ENCODE measurements at regions not wholly inside any gene's neighbourhood (a gene's known extent, or its start where the extent isn't known, plus 50 kb on each side); places are given as distances from the start of the nearest gene placed in this dataset.

DNA sequence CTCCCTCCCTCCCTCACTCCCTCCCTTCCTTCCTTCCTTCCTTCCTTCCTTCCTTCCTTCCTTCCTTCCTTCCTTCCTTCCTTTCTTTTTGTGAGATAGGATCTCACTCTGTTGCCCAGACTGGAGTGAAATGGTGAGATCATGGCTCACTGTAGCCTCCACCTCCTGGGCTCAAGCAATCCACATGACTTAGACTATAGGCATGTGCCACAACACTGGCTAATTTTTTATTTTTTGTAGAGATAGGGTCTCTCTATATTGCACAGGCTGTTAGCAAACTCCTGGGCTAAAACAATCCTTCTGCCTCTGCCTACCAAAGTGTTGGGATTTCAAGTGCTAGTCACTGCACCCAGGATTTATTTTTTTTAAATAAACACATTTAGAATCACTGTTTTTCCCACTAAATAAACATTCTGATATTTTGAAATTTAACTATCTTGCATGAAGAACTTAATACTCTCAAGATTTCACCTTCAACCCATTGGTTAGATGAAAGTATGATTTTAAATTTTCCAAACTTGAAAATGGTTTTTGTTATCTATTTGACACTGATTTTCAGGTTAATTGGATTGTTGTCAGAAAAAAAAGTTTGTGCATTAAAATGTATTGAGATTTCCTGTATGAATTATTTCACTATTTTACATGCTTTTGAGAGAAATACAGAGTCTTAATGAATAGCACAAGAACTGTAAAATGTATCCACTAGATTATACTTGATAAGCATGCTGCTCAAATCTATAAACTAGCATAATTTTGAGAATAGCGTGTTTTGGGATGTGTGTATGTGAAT, 745.1 kb downstream of the TSN start:
- no peak for DNase-seq (ENCODE audit: low spot score)
- Histone ChIP-seq H3K27ac (no peak overlapping the region), H3K4me3 (no peak overlapping the region)
- TF ChIP-seq, protein P1, sequence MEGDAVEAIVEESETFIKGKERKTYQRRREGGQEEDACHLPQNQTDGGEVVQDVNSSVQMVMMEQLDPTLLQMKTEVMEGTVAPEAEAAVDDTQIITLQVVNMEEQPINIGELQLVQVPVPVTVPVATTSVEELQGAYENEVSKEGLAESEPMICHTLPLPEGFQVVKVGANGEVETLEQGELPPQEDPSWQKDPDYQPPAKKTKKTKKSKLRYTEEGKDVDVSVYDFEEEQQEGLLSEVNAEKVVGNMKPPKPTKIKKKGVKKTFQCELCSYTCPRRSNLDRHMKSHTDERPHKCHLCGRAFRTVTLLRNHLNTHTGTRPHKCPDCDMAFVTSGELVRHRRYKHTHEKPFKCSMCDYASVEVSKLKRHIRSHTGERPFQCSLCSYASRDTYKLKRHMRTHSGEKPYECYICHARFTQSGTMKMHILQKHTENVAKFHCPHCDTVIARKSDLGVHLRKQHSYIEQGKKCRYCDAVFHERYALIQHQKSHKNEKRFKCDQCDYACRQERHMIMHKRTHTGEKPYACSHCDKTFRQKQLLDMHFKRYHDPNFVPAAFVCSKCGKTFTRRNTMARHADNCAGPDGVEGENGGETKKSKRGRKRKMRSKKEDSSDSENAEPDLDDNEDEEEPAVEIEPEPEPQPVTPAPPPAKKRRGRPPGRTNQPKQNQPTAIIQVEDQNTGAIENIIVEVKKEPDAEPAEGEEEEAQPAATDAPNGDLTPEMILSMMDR (IDR thresholded peaks at IDR 0.05) = no peak

DNA sequence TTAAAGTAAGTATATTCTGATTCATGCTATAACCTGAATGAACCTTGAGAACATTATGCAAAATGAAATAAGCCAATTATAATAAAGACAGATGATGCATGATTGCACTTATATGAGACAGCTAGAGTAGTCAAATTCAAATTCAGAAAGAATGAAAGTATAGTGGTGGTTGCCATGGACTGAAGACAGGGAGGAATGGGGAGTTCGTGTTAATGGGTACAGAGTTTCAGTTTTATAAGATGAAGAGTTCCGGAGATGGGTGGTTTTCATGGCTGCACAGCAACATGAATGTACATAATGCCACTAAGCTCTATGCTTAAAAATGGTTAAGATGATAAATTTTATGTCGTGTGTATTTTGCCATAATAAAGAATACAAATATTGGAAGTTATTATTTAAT, 751.2 kb downstream of the TSN start:
- DNase-seq (ENCODE audit: low spot score) = no peak
- Histone ChIP-seq H3K27ac (no peak overlapping the region), H3K4me3 (no peak overlapping the region)
- TF ChIP-seq, protein P1 (IDR thresholded peaks at IDR 0.05) = no peak

DNA sequence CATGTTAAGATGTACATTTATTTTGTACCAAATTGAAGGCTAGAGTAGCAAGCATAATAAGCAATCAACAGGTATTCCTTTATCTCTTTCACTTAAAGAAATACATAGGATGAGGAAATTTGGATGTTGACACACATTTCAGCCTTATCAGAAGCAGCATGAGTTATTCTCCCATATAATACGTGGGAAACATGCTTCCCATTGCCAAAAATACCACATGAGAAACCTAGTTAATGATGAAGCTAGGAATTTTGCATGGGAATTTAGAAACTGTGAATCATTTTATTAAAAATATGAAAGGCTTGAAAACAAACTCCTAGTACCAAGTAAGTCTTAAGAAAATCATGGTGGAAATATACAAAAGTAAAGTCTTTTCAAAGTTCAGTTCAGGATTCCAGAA, 751.8 kb downstream of the TSN start:
- TF ChIP-seq, protein P1 (IDR thresholded peaks at IDR 0.05) = no peak
- H3K4me3 ChIP-seq = no peak overlapping the region
- no peak for DNase-seq (ENCODE audit: low spot score)
- H3K27ac ChIP-seq = no peak overlapping the region

DNA sequence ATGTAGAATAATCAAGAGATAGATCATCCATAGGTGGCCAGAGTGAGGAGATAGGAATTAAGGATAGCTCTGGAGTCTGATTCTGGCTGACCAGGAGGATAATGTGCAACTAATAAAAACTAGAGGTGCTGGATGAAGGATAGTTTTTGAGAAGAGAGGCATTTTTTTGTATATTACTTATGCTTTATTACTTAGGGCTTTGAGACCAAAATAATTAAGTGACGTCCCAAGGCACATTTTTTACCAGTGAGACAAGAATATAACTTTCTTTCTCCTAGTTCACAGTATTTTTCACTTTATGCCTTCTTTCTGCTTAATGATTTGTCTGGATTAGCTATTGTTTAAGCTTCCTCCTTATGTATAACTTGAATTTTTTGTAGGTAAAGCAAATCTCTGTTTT, 756.6 kb downstream of the TSN start:
- no peak for DNase-seq (ENCODE audit: low spot score)
- no peak overlapping the region for H3K4me3 ChIP-seq
- TF ChIP-seq, protein P1 (IDR thresholded peaks at IDR 0.05) = no peak
- no peak overlapping the region for H3K27ac ChIP-seq

DNA sequence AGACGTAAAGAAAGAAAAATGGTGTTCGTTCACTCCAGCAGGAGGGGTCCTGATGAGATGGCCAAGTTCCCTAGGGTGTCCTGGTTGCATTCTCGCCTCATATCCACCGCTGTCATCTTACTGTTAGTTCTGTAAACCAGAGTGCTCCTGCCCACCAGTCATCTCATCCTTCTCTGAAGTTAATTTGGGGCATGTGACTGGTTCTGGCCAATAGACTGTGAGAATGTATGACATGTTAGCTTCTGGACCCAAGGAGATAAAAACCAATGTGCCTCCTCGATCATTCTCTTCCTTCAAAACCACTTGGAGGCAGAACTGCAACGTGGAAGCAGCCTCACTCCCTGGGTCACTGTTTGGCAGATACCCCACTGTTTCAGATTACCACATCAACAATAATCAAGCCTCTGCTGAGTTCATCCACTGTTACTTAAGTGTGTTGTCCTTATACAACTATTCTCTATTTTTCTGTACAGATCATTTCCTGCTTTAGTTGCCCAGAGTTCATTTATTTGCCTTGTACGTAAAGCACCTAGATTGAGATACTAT, 759.1 kb downstream of the TSN start:
- TF ChIP-seq, protein P1 (IDR thresholded peaks at IDR 0.05) = no peak
- DNase-seq (ENCODE audit: low spot score) = no peak

DNA sequence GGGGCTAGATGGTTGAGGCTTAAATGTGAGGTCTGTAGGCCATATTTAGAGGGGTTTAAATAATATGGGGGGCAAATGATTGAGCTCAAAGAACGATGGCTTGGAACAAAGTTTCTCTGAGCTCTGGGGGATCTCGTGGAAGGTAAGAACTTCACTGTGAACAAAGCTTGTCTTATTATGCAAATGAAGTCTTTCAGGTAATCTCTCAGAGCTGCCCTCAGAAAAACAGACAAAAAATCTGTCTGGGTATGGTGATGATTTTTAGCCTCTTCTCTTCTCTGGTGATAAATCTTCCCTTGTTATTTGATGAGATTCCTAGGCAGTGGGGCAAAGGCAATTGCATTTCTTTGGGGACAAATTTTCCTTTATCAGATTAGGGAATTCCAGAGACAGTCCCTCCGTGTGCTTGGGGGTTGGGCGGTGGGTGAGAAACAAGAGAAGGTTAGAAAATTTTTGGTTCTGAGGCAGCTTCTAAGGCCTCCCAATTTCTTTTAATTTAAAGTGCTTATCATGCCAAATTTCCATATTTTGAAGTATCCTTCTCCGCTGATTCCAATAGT, 760.4 kb downstream of the TSN start:
- Histone ChIP-seq H3K27ac (no peak overlapping the region), H3K4me3 (no peak overlapping the region)
- TF ChIP-seq, protein P1 (IDR thresholded peaks at IDR 0.05) = no peak
- DNase-seq (ENCODE audit: low spot score) = no peak

More for the DNA sequence above, 759.1 kb downstream of the TSN start:
- H3K4me3 ChIP-seq = no peak overlapping the region
- no peak overlapping the region for H3K27ac ChIP-seq

DNA sequence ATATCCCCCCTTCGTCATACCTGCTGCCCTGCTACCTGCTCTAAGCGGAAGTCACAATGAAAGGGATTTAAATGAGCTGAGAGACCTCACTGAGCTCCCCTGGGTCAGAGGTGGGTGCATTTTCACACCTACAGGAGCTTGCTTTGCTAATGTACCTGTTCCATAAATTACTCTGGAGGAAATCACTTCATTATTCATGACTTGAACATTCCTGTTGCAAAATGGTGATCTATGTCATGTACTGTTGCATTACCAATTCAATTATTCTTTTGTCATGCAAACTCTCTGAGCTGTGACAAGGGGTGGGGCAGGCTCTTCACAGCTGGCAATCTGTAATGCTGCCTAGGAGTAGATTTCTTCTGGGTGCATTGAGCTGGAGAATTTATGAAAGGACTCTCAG, 761.3 kb downstream of the TSN start:
- no peak overlapping the region for H3K4me3 ChIP-seq
- TF ChIP-seq, protein P1 (IDR thresholded peaks at IDR 0.05) = no peak
- no peak overlapping the region for H3K27ac ChIP-seq
- no peak for DNase-seq (ENCODE audit: low spot score)
